HG03103 (cell line): ENCODE measurements at regions not wholly inside any gene's neighbourhood (a gene's known extent, or its start where the extent isn't known, plus 50 kb on each side); places are given as distances from the start of the nearest gene placed in this dataset.

Experiments used
- ATAC-seq: cut with Tn5 transposase; IDR thresholded peaks from one replicate; pipeline ENCODE4 v1.9.1; 2021; ENCODE audit warnings: low read depth; ENCODE audit not compliant: unreplicated experiment

- no peak for ATAC-seq
Measured at GRCh38 chr4:95674521-95674981, 125.8 kb upstream of the UNC5C start.

GRCh38 chr4:95672811-95673210 lies 124.0 kb upstream of the UNC5C start:
- no peak for ATAC-seq

- no peak for ATAC-seq
Measured at GRCh38 chr4:95660719-95661118, 111.9 kb upstream of the UNC5C start.

GRCh38 chr4:95651891-95652290 lies 103.1 kb upstream of the UNC5C start:
- no peak for ATAC-seq

GRCh38 chr4:95644417-95644816 lies 95.6 kb upstream of the UNC5C start:
- ATAC-seq, result no peak

GRCh38 chr4:95643627-95644026 lies 94.9 kb upstream of the UNC5C start:
- no peak for ATAC-seq

GRCh38 chr4:95641571-95641970 lies 92.8 kb upstream of the UNC5C start:
- ATAC-seq, result no peak

- no peak for ATAC-seq
Measured at GRCh38 chr4:95640311-95640710, 91.5 kb upstream of the UNC5C start.

GRCh38 chr4:95638920-95639501 lies 90.2 kb upstream of the UNC5C start:
- ATAC-seq, result no peak

- no peak for ATAC-seq
Measured at GRCh38 chr4:95637043-95637600, 88.3 kb upstream of the UNC5C start.

- ATAC-seq, result no peak
Measured at GRCh38 chr4:95636061-95636460, 87.3 kb upstream of the UNC5C start.

GRCh38 chr4:95627709-95628108 lies 78.9 kb upstream of the UNC5C start:
- ATAC-seq, result no peak

GRCh38 chr4:95627024-95627605 lies 78.3 kb upstream of the UNC5C start:
- no peak for ATAC-seq

- no peak for ATAC-seq
Measured at GRCh38 chr4:95625020-95625419, 76.2 kb upstream of the UNC5C start.

GRCh38 chr4:95619525-95620443 lies 71.0 kb upstream of the UNC5C start:
- ATAC-seq, result no peak

GRCh38 chr4:95614684-95615205 lies 66.0 kb upstream of the UNC5C start:
- no peak for ATAC-seq

- no peak for ATAC-seq
Measured at GRCh38 chr4:95610061-95610569, 61.3 kb upstream of the UNC5C start.

- ATAC-seq, result no peak
Measured at GRCh38 chr4:95606739-95607138, 58.0 kb upstream of the UNC5C start.

GRCh38 chr4:95603393-95603792 lies 54.6 kb upstream of the UNC5C start:
- no peak for ATAC-seq

GRCh38 chr4:95602872-95603271 lies 54.1 kb upstream of the UNC5C start:
- ATAC-seq, result no peak

- ATAC-seq, result no peak
Measured at GRCh38 chr4:95601356-95601755, 52.6 kb upstream of the UNC5C start.
